GM21576 (cell line): ENCODE measurements at regions not wholly inside any gene's neighbourhood (a gene's known extent, or its start where the extent isn't known, plus 50 kb on each side); places are given as distances from the start of the nearest gene placed in this dataset.

ENCODE experiments used
- ATAC-seq: cut with Tn5 transposase; IDR thresholded peaks from one replicate; pipeline ENCODE4 v1.9.1; 2021; ENCODE audit warnings: mild to moderate bottlenecking, moderate library complexity; ENCODE audit not compliant: unreplicated experiment

GRCh38 chr5:4662756-4663155 is 477.4 kb upstream of the ADAMTS16 start:
- no peak for ATAC-seq

- ATAC-seq = no peak
These were observed 474.2 kb upstream of the ADAMTS16 start for GRCh38 chr5:4665911-4666310.

- ATAC-seq = no peak
These were observed 466.0 kb upstream of the ADAMTS16 start for GRCh38 chr5:4674166-4674565.

GRCh38 chr5:4676934-4677333 is 463.2 kb upstream of the ADAMTS16 start:
- ATAC-seq = no peak

GRCh38 chr5:4684946-4685345 is 455.2 kb upstream of the ADAMTS16 start:
- no peak for ATAC-seq

GRCh38 chr5:4698596-4698995 is 441.5 kb upstream of the ADAMTS16 start:
- ATAC-seq = no peak

- no peak for ATAC-seq
These were observed 440.5 kb upstream of the ADAMTS16 start for GRCh38 chr5:4699592-4699991.

GRCh38 chr5:4700069-4700468 is 440.1 kb upstream of the ADAMTS16 start:
- ATAC-seq = no peak

GRCh38 chr5:4700871-4701270 is 439.3 kb upstream of the ADAMTS16 start:
- ATAC-seq = no peak

GRCh38 chr5:4703931-4704458 is 436.1 kb upstream of the ADAMTS16 start:
- no peak for ATAC-seq

- ATAC-seq = no peak
These were observed 435.2 kb upstream of the ADAMTS16 start for GRCh38 chr5:4704951-4705350.

GRCh38 chr5:4716781-4717180 is 423.3 kb upstream of the ADAMTS16 start:
- no peak for ATAC-seq

GRCh38 chr5:4717446-4717845 is 422.7 kb upstream of the ADAMTS16 start:
- ATAC-seq = no peak

GRCh38 chr5:4720831-4721230 is 419.3 kb upstream of the ADAMTS16 start:
- ATAC-seq = no peak

- ATAC-seq = no peak
These were observed 417.2 kb upstream of the ADAMTS16 start for GRCh38 chr5:4722886-4723285.

GRCh38 chr5:4725594-4725993 is 414.5 kb upstream of the ADAMTS16 start:
- ATAC-seq = no peak

GRCh38 chr5:4730279-4730678 is 409.9 kb upstream of the ADAMTS16 start:
- no peak for ATAC-seq

- no peak for ATAC-seq
These were observed 405.8 kb upstream of the ADAMTS16 start for GRCh38 chr5:4734348-4734747.

- ATAC-seq = no peak
These were observed 404.9 kb upstream of the ADAMTS16 start for GRCh38 chr5:4735261-4735660.

GRCh38 chr5:4737868-4738267 is 402.3 kb upstream of the ADAMTS16 start:
- no peak for ATAC-seq

GRCh38 chr5:4738298-4738697 is 401.8 kb upstream of the ADAMTS16 start:
- ATAC-seq = no peak

GRCh38 chr5:4740156-4740555 is 400.0 kb upstream of the ADAMTS16 start:
- ATAC-seq = no peak

- ATAC-seq = no peak
These were observed 381.6 kb upstream of the ADAMTS16 start for GRCh38 chr5:4758550-4758949.

- ATAC-seq = no peak
These were observed 381.1 kb upstream of the ADAMTS16 start for GRCh38 chr5:4758996-4759395.
